ENCODE measurements at regions not wholly inside any gene's neighbourhood (a gene's known extent, or its start where the extent isn't known, plus 50 kb on each side); places are given as distances from the start of the nearest gene placed in this dataset.
"Not testable (repeated sequence)": the region's sequence is repeated elsewhere in the genome, so short reads cannot be mapped to it uniquely, and the experiment has no call there.

DNA sequence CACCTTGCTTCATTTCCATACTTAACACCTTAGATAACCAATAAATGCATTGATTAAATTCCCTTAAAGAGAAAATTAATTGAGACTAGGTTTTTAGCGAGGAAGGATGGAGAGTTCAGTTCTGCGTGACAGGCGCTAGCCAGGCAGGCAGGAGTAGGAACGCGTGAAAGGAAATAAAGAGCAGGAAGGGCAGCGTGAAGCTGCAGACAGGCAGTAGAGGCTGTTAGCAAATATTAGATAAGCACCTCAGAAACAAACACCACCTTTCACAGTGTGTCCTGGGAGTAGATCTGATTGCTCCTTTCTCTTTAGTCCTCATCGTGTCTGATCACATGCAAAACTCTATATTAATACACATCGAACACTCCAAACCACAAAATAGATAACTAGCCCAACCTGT, 282.7 kb upstream of the ADGRL2 start:
- no peak for DNase-seq

DNA sequence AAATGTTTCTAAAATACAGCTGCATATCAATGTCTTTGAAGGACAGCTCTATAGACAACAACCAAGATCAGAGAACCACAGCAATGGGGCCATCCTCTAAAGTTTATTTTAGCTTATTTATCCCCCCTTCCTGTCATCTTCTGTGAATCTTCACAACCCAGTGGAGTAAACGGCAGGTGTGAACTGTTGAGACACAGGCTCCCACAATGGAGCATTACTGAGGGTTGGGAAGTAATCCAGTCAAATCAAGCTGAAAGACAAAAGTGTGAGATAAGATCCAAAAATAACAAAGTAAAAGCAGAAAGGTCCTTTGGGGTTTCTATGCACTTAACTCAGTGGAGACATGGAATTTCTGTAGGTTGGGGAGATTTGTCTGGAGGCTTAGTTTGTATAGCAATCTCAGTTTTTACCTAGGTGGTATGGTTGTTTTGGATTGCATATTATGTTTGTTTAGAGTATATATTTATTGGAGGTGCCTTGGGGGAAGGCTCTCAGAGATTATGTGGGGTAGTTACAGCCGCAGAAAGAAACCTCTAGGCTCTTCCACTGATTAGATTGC, 286.9 kb upstream of the ADGRL2 start:
- no peak for DNase-seq

DNA sequence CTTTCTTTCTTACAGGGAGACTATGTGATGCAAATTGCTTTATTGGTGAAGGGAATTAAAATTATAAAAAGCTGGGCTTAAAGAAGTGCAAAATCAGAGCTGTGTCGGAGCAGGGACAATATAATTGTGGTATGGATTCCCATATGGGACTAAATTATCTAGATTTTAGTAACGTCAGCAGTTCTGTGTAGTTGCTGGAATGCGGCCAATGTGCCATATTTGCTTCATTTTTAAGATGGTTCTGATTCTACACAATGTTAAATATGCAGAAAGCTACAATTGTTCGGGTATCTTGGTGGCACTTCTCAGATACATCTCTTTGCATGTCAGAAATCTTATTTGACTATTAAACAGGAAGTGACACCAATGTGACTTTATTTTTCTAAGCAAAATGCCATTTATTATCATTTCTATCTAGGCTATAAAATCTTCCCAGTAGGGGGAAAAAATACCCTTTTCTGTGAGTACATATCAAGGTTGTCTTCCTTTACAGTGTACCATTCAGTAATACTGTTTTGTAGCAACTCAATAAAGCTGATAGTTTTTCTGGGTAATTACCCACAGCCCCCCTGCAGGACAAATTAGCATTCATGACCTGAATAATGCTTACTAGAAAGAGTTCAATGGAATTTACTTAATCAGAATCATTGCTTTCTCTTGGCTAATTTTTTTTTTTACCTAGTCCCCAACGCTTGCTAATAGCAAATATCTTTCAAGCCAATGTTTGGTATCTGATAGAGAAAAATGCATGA, 288.3 kb upstream of the ADGRL2 start:
- no peak for DNase-seq

DNA sequence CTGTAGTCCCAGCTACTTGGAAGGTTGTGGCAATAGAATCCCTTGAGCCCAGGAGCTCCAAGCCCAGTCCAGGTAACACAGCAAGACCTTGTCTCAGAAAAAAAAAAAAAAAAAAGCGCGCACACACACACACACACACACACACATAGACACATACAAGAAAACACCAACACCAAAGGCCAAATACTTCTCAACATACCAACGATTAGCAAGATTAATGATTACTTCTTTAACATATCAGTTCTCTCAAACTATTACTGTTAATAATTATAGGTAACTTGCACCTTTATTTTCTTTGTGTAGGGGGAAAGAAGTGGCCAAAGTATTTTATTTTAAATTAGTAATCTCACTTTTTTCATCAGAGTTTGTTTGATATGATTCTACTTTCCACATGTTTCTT, 289.5 kb upstream of the ADGRL2 start:
- DNase-seq, result no peak

DNA sequence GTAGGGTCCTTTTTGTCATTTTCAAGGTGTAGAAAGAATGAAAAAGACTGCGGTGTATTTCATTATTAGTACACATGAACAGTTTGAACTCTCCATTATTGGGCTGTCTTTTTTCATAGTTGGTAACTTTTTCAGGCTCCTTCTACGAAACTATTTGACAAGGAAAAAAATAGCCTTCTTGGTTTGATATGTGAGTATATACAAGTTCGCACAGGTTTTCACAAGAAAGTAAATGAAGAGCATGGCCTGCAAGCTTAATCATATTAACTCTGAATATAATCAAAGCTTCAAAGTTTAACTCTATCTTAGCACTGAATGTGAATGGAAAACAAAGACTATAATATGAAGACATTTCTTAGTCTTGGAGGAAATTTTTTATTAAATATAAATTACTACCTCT, 290.0 kb upstream of the ADGRL2 start:
- DNase-seq, result no peak

DNA sequence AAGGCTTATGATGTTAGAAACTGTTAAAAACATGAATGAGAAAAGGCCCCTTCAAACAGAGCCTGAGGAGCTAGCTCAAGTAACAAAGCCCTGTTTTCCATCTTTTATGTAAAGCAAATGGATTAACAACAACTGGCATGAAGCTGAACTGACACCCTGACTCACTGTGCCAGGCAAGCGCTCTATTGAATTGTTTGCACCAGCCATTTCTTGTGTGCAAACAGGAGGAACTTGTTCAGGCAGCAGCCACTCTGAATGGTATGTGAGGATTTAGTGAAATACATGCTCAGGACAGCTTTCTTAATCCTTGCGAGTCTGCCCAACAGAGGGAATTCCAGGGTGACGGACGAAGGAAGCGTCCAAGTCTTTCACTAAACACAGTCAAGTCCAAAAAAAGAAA, 291.1 kb upstream of the ADGRL2 start:
- DNase-seq, result no peak

DNA sequence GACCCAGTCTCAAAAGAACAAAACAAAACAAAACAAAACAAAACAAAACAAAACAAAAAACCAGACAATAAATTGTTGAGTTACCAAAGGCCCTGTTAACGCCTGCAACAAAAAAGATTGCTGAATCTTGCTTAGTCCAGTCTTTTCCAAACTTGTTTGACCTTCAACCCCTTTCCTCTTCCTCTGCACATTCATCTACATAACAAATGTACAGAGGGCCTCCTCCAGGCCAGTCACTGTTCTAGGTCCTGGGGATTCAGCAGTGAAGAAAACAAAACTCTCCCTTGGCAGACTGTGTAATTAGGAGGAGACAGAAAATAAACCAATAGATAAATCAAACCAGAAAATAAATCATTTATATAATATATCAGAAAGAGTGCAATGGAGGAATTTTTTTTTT, 294.0 kb upstream of the ADGRL2 start:
- DNase-seq, result no peak

DNA sequence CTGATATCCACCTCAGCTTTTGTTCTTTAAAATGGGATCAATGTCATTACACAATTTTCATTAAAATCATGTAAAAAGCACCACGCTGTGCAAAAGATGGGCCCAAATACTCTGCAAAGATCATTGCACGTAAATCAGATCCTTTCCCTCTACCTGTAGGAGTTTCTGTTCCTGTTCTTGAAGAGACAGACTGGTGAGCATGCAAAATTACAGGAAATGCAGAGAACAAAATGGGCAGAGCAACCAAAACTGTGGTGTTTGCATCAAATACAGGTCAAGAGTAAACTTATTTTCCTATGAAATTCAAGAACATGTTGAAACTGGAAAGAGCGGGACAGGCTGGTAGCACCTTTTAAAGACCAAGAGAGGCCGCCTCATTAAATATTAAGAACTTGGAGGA, 294.9 kb upstream of the ADGRL2 start:
- no peak for DNase-seq

DNA sequence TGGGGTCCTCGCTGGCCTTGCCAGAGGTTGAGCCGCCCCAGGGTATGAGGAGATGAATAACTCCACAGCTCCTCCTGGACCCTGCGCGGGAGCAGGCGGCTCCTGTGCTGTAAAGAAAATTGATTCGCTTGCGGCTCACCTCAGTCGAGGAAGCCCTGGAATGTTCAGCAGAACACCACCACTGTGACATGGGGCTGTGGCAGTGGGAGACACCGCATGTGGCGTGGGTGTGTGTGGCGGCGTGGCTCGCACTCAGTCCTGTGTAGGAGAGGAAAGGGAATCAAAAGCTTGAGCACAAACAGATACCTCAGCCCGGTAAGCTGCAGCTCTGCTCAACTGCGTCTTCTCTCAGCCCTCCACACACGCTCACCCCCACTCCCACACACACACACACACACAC, 295.9 kb upstream of the ADGRL2 start:
- DNase-seq, result not testable (repeated sequence)

DNA sequence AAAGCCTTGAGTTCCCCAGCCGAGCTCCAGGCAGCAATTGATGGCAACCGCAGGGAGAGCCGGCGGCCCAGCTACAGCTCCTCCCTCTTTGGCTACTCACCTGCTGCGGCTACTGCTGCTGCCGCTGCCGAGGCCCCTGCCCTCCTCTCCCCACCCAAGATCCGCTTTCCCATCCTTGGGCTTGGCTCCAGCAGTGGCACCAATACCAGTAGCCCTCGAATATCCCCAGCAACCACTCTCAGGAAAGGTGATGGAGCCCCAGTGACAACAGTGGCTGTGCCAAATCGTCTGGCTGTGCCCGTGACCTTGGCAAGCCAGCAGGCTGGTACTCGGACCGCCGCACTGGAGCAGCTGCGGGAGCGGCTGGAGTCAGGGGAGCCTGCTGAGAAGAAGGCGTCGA, 298.0 kb upstream of the ADGRL2 start:
- not testable (repeated sequence) for DNase-seq

DNA sequence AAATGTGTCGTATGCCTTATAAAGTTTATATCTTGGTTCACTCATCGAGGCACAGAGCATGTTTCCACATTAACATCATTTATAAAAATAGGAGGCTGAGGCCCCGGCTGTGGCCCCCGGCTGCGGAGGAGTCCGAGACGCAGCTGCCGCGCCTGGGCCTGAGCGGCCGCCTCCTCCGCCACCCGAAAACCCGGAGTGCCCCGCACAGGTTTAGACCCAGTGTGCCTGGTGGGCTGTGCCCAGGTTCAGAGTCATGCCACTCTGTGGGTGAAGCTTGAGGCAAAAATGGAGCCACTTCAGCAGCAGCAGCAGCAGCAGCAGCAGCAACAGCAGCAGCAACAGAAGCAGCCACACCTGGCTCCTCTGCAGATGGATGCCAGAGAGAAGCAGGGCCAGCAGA, 299.2 kb upstream of the ADGRL2 start:
- DNase-seq, result not testable (repeated sequence)

DNA sequence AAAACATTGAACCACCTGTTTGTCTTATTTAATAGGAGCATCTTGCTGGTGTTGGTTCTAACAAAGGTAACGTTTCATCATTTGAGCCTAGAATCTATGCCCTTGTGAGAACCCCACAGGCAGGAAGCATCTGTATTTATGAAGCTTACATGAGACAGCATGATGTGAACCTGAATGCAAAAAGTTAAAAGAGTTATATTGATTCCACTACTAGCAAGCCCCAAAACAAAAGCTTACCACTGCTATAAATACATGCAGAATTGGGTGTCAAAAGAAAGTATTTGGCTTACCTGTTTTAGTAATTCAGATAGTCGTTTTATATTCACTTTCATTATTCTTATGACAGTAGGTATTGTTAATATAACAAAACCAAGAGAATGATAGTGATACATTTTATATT, 301.2 kb upstream of the ADGRL2 start:
- DNase-seq, result no peak

DNA sequence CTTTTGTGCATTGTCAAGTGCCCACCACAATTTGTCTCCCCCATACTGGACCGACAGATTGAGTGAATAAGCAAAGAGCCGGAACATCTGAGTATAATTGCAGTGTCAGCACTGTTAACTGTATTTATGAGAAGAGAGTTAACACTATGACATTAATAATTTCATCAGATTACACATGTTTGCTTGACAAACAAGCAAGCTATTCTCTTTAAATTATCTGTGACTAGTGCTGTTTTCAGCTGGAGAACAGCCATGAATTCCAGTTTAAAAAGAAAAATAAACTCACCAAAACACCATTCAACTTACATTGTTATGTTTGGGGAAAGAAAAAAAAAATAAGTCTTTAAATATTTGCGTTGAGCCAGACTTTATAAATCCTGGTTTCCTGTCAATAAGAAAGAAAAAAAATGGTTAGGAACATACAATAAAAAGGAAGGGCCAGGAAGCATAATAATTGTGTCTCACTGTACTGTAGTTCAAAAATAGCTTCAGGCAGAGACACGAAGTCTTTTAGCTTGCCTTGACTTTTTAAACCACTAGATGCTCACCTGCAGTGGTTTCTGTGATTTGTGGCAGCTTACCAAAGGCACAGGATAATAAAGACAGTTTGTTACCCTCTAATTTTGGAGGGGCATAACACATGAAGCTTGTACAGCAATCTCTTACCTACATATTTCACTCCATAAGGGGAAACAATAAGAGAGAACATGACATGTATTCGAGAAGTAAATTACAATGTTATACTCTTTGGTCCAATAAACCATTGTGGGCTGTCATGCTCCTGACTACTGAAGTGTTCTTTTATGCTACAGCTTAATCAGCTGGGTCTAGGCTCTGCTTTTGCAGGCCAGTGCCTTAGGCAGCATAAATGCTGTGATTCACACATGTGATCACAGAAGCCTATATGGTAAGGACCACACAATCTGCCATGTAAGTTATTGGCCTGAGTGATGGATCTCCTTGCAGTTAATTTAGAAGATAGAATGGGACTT, 302.0 kb upstream of the ADGRL2 start:
- no peak for DNase-seq

DNA sequence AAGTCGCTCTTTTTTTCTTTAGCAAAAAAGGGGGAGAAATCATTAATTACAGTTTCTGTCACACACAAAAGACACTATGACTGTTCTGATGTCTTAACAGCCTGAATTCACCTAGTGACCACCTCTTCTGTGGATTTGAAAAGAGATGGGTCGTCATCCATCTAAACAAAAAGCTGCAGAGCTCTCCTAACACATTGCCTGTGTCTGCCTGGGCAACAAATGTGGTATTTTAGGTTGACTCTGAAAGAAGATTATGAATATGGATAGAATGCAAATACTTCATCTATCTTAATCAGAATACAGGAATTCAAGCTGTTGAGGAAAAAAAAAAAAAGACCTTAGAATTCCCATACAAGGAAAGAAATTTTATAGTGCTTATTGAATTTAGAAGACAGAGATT, 304.4 kb upstream of the ADGRL2 start:
- no peak for DNase-seq

DNA sequence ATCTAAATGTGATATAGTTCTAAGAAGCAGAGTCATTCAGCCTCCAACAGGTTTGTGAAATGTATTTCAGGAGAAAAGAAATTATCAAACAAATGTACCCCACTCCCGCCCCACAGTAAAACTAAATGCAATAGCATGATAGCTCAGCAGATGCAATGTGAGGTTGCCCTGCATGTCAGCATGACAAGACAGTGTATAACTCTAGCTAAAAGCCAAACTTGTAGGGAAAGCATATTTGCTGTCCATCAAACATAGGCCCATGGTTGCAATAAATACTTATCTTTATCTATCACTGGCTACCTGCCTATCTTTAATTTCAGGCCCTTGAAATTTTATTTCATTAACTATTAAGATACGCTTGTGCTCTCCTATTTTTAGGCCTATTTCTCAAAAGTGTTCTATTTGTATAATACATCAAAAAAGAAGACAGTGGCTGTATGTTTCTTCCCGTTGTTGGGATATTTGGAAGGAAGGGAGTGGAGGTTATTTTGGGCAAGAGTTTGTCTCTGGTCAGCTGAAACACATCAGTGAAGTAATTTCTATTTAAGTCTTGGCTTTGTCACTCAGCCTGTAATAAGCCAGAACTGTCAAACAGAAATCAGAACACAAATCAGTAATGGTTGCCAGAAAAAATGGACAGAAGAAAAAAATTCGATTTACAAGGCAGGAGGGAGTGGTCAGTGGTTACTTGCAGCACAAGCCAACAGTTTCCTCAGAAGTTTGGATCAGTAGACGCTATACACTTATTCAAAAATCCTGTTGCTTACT, 307.4 kb upstream of the ADGRL2 start:
- no peak for DNase-seq

DNA sequence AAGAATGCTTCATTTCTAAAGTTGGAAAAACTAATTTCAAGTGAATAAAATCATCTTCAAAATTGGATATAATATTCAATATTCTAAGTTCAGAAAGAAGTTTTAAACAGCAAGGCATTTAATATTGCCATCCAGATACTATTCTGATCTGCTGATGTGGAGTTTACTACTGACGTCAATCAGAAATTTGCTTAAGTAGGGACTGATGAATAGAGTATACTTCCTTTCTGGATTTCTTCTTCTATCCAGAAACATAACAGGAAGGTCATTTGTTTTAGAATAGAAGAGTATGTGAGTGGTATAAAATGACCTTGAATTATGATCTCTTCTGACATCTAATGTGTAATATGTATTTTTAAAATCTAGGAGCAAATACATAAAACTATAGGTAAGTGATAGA, 308.1 kb upstream of the ADGRL2 start:
- DNase-seq, result no peak

DNA sequence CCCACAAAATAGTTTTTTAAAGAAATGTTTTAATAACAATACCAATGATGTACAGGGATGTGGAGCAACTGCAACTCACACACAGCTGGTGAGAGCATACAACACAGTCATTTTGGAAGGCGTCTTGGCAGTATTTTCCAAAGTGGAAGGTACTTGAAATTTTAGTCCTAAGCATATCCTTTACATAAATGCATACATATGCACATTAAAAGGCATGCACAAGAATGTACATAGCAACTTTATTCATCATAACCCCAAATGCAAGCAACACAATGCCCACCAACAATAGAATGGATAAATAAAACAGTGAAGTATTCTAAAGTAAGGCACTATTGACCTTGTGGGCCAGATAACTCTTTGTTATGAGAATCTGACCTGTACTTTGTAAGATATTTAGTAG, 310.1 kb upstream of the ADGRL2 start:
- no peak for DNase-seq

DNA sequence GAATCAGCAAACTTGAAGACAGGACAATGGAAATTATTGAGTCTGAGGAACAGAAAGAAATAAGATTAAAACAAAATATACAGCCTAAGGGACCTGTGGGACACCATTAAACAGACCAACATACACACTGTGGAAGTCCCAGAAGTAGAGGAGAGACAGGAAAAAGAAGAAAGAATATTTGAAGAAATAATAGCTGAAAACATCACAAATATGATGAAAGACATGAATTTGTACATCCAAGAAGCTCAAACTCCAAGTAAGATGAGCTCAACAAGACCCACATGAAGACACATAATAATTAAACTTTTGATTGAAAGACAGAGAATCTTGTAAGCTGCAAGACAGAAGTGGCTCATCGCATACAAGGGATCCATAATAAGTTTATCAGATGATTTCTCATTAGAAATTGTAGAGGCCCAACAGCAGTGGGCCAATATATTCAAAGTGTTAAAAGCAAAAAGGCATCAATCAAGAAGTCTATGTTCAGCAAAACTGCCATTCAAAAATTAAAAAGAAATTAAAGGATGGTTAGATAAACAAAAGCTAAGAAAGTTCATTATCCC, 311.3 kb upstream of the ADGRL2 start:
- DNase-seq, result no peak

DNA sequence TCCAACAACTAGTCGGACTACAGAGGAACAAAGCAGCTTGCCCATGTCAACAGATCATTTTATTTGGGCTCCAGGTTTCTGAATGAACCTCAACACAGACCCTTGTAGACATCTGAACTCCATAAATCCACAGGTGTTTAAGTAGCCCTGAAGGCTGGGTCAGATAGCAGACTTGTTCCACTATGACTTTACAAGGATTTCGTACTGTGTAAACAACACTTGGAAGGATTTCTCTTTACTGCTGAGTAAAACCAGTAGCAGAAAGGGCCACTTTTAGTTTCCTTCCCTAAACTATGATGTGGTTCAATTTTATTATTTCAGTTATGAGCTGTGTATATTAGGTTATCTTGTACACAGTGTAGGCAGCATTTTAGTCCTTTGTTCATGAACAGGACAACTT, 316.4 kb upstream of the ADGRL2 start:
- DNase-seq, result no peak

DNA sequence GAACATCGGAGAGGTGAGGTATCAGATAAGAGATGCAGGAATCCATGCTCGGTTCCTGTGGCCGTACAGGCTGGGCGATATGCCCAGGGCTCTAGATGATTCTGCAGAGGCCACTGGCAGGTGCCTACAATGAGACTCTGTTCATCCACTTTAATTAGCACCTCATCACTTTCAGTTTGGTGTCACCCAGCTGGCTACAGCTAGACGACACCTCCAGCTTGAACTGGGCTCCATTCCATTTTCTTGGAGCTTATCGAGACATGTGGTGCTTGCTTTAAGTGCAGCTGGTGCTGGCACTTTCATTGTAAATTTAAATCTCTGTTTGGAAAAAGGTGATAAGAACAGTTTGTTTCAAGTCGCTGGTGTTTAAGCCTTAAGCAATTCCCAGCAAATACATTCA, 322.5 kb upstream of the ADGRL2 start:
- DNase-seq, result no peak

DNA sequence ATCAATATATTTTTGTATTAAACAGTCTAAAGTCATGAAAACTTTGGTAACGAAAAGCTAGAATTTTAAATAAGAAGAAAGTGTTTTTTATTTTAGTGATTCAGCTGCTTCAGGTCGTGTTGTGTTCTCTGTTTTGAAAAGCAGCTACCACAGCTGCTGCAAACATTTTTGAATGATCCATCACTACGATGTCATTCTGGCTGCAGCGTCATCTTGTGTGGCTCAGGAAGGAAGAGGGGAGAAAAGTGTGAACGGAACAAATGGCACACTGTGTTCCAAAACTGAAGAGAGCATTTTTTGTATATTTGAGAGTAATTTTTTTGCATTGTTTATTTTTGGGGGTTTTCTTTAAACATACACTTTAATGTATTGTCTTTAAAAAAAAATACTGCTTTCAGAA, 323.0 kb upstream of the ADGRL2 start:
- DNase-seq, result no peak

DNA sequence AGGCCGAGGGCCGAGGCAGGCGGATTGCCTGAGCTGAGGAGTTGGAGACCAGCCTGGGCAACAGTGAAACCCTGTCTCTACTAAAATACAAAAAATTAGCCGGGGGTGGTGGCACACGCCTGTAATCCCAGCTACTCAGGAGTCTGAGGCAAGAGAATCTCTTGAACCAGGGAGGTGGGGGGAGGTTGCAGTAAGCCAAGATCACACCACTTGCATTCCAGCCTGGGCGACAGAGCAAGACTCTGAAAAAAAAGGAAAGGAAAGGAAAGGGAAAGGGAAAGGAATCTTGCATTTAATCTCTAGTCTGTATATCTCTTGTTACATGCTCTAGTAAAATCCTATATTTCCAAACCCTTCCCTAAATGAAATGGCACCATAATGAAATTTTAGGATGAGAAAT, 328.3 kb upstream of the ADGRL2 start:
- no peak for DNase-seq

DNA sequence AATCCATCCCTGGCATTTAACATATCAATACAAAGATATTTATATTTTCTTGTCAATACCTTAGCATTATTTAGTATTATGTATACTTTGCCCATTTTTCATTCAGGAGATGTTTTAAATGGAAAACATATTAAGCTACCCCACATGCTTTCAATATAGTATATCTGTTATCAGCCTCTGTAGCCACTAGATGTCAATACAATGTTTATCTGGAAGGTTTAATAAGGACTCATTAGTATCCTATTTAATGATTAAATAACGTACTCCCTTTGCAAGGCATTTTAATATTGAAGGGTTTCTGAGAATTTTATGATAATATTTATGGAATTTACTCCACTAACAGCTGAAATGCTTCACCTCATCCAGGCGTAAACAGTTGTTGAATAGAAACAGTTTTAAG, 329.5 kb upstream of the ADGRL2 start:
- DNase-seq, result no peak
